A549 (cell line): ENCODE measurements at regions not wholly inside any gene's neighbourhood (a gene's known extent, or its start where the extent isn't known, plus 50 kb on each side); places are given as distances from the start of the nearest gene placed in this dataset.

Experiments
- ATAC-seq, 2 experiments: fragments of 200-7000 bp in 1 of 2; fragments of >200 bp in 1 of 2; cut with Nextera tagmentation in 1 of 2; cut with Tn5 transposase in 1 of 2; 3 replicates each; pipeline versions ENCODE4 v1.8.0 to v1.9.1; 2018 to 2020; ENCODE audit warnings: mild to moderate bottlenecking in 1 of 2, moderate library complexity in 1 of 2
- CTCF ChIA-PET: fragments of 300-600 bp; sonication (Branson Sonifier 250); formaldehyde crosslinking; extraction: SDS; loops from one replicate; lab custom pipeline; 2021; ENCODE audit warnings: antibody characterized with exemption, inconsistent platforms; lab: Yijun Ruan, JAX
- POLR2A ChIA-PET: fragments of 350-600 bp; formaldehyde crosslinking; extraction: SDS; loops from one replicate; lab custom pipeline; 2021; ENCODE audit warnings: antibody characterized with exemption, inconsistent platforms; lab: Yijun Ruan, JAX
- DNase-seq, 2 experiments: peaks; one replicate each; pipeline versions ENCODE4 v3.0.0 to v3.0.0-alpha.2; 2011 to 2016; ENCODE audit warnings: low read depth in 1 of 2, low spot score in 1 of 2
- FAIRE-seq: peaks from 2 replicates; lab custom pipeline; 2011; peaks lifted over from hg19 to GRCh38; lab: Jason Lieb, UNC
- H3K27ac ChIP-seq, 2 experiments: fragments of >200 bp; sonication (Bioruptor Twin); formaldehyde crosslinking; 3 replicates each; pipeline ENCODE4 v1.5.1; 2016 to 2017
- H3K4me1 ChIP-seq: fragments of >200 bp; sonication (Bioruptor Twin); formaldehyde crosslinking; 3 replicates; pipeline ENCODE4 v1.6.1; 2016
- H3K4me2 ChIP-seq: fragments of >200 bp; sonication (Bioruptor Twin); formaldehyde crosslinking; 3 replicates; pipeline ENCODE4 v1.6.1; 2016
- H3K4me3 ChIP-seq: fragments of >200 bp; sonication (Bioruptor Twin); formaldehyde crosslinking; 3 replicates; pipeline ENCODE4 v1.5.1; 2016
- H3K9me3 ChIP-seq: fragments of >200 bp; sonication (Bioruptor Twin); formaldehyde crosslinking; 3 replicates; pipeline ENCODE4 v1.6.1; 2016
- BCL3 ChIP-seq: fragments of >200 bp; sonication (Bioruptor Twin); formaldehyde crosslinking; IDR thresholded peaks from 3 replicates; pipeline ENCODE4 v1.6.1; 2016
- CBX2 ChIP-seq: fragments of 200-600 bp; sonication (generic); IDR thresholded peaks from 2 replicates; pipeline ENCODE4 v1.6.1; 2016; ENCODE audit warnings: low read depth, mild to moderate bottlenecking, borderline replicate concordance
- CHD2 ChIP-seq: fragments of 150-350 bp; IDR thresholded peaks from 2 replicates; pipeline ENCODE4 v1.6.1; 2014; ENCODE audit warnings: low read length; ENCODE audit not compliant: partially characterized antibody
- EHMT2 ChIP-seq: fragments of 200-600 bp; sonication (generic); IDR thresholded peaks from 2 replicates; pipeline ENCODE4 v1.6.1; 2016; ENCODE audit warnings: antibody characterized with exemption, low read depth, mild to moderate bottlenecking, moderate library complexity
- FOXS1 ChIP-seq: fragments of 250-450 bp; sonication (Bioruptor Pico); IDR thresholded peaks from 2 replicates; pipeline ENCODE4 v1.5.0; 2020; ENCODE audit warnings: mild to moderate bottlenecking, moderate library complexity
- GATA3 ChIP-seq: IDR thresholded peaks from 2 replicates; pipeline ENCODE4 v1.6.1; 2012; ENCODE audit warnings: borderline replicate concordance
- HDAC2 ChIP-seq: fragments of 200-600 bp; sonication (generic); IDR thresholded peaks from 2 replicates; pipeline ENCODE4 v1.6.1; 2016
- HMGXB4 ChIP-seq: fragments of 250-450 bp; sonication (Bioruptor Pico); IDR thresholded peaks from 2 replicates; pipeline ENCODE4 v1.5.0; 2021; ENCODE audit warnings: mild to moderate bottlenecking, moderate library complexity, borderline replicate concordance
- HOXA7 ChIP-seq: fragments of 250-450 bp; sonication (Bioruptor Pico); IDR thresholded peaks from 2 replicates; pipeline ENCODE4 v1.5.0; 2020; ENCODE audit warnings: mild to moderate bottlenecking, moderate library complexity
- JUNB ChIP-seq: fragments of >200 bp; sonication (Bioruptor Twin); formaldehyde crosslinking; IDR thresholded peaks from 2 replicates; pipeline ENCODE4 v1.6.1; 2016
- MAX ChIP-seq: IDR thresholded peaks from 2 replicates; pipeline ENCODE4 v1.6.1; 2012
- MAZ ChIP-seq: fragments of 150-350 bp; IDR thresholded peaks from 2 replicates; pipeline ENCODE4 v1.6.1; 2014; ENCODE audit warnings: antibody characterized with exemption, low read depth, low read length, borderline replicate concordance
- MYC ChIP-seq: IDR thresholded peaks from 2 replicates; pipeline ENCODE4 v1.6.1; 2012; ENCODE audit warnings: mild to moderate bottlenecking, inconsistent platforms, low read length, improper control_type of control experiment, borderline replicate concordance
- POLR2AphosphoS2 ChIP-seq: conservative IDR thresholded peaks from 2 replicates; pipeline ENCODE4 v1.6.1; 2012; ENCODE audit warnings: low read length, improper control_type of control experiment, inconsistent platforms
- SREBF2 ChIP-seq: fragments of 450-650 bp; IDR thresholded peaks from 2 replicates; pipeline ENCODE4 v1.6.1; 2014; ENCODE audit warnings: mild to moderate bottlenecking, moderate library complexity
- TP53 ChIP-seq: fragments of 250-450 bp; sonication (Bioruptor Pico); IDR thresholded peaks from 2 replicates; pipeline ENCODE4 v1.5.0; 2021; ENCODE audit warnings: mild to moderate bottlenecking, moderate library complexity
- ZFP36 ChIP-seq: fragments of 450-650 bp; IDR thresholded peaks from 2 replicates; pipeline ENCODE4 v1.6.1; 2014; ENCODE audit warnings: borderline replicate concordance; ENCODE audit not compliant: partially characterized antibody
- ZNF302 ChIP-seq: fragments of 250-450 bp; sonication (Bioruptor Pico); IDR thresholded peaks from 2 replicates; pipeline ENCODE4 v1.9.0; 2021; ENCODE audit warnings: inconsistent platforms, mild to moderate bottlenecking, moderate library complexity
- WGBS: methylation state at CpG from one replicate; pipeline ENCODE4 v1.1.6; 2017; ENCODE audit errors: missing lambda C conversion rate; 5-methylcytosine and 5-hydroxymethylcytosine counted together

GRCh38 chr21:26307640-26308039 is 137.1 kb upstream of the APP start:
- no peak for FAIRE-seq
- Histone ChIP-seq H3K4me1 (no peaks in the 10 kb centered on the region), H3K9me3 (no peaks in the 10 kb centered on the region), H3K27ac (no peak overlapping the region), H3K4me2 (no peak overlapping the region), H3K4me3 (no peak overlapping the region)
- no peak for DNase-seq
- POLR2A ChIA-PET = no interaction called here
- no peak for ATAC-seq
- TF ChIP-seq SREBF2 = no peak
- TF ChIP-seq HMGXB4 (CRISPR knock-in tag) = no peak
- no peak for TF ChIP-seq JUNB
- no peak for TF ChIP-seq HOXA7 (CRISPR knock-in tag)
- TF ChIP-seq POLR2AphosphoS2 = no peak
- CTCF ChIA-PET = no interaction called here
- WGBS = 10% methylated on average over 2 of the region's 2 CpGs

GRCh38 chr21:26297851-26298250 is 127.3 kb upstream of the APP start:
- H3K9me3 ChIP-seq = no peaks in the 10 kb centered on the region
- FAIRE-seq (no peak), ATAC-seq (no peak), DNase-seq (no peak)
- TF ChIP-seq TP53 (CRISPR knock-in tag) (no peak), EHMT2 (no peak), BCL3 (no peak), ZNF302 (CRISPR knock-in tag) (no peak), GATA3 (no peak), MAZ (no peak), MAX (no peak), ZFP36 (no peak), CHD2 (no peak), CBX2 (no peak), HDAC2 (no peak)
- H3K4me3 ChIP-seq = no peak overlapping the region
- H3K4me1 ChIP-seq = no peaks in the 10 kb centered on the region
- no peak overlapping the region for H3K4me2 ChIP-seq
- H3K27ac ChIP-seq = no peak overlapping the region
- CTCF ChIA-PET = no interaction called here
- POLR2A ChIA-PET = no interaction called here

- ChIA-PET CTCF (no interaction called here), POLR2A (no interaction called here)
- Histone ChIP-seq H3K4me1 (no peaks in the 10 kb centered on the region), H3K27ac (no peak overlapping the region), H3K9me3 (no peaks in the 10 kb centered on the region), H3K4me3 (no peak overlapping the region), H3K4me2 (no peak overlapping the region)
- DNase-seq (no peak), ATAC-seq (no peak), FAIRE-seq (no peak)
- no peak for TF ChIP-seq MYC
- TF ChIP-seq FOXS1 (CRISPR knock-in tag) = no peak
- TF ChIP-seq, all 56 proteins: peak for 0
- 2% methylated on average over 3 of the region's 3 CpGs for WGBS
Measured at GRCh38 chr21:26293141-26293946, 122.8 kb upstream of the APP start.
